Panc1 (cell line): ENCODE measurements at regions not wholly inside any gene's neighbourhood (a gene's known extent, or its start where the extent isn't known, plus 50 kb on each side); places are given as distances from the start of the nearest gene placed in this dataset.
"Not testable (repeated sequence)": the region's sequence is repeated elsewhere in the genome, so short reads cannot be mapped to it uniquely, and the experiment has no call there.

Source experiments
- ATAC-seq: fragments of 200-7000 bp; cut with Tn5 transposase; 2 replicates; pipeline ENCODE4 v1.9.1; 2020; ENCODE audit warnings: mild to moderate bottlenecking, moderate library complexity
- BruUV-seq: library from RNA; stranded (reverse); fragments of 400-500 nt; replicated peaks from 2 replicates; lab custom pipeline; 2021; lab: Mats Ljungman, UMichigan
- CTCF ChIA-PET: fragments of 300-600 bp; sonication (Branson Sonifier 250); formaldehyde crosslinking; loops from one replicate; lab custom pipeline; 2022; ENCODE audit warnings: antibody characterized with exemption; lab: Charles Lee
- POLR2A ChIA-PET: fragments of 300-600 bp; sonication (Branson Sonifier 250); formaldehyde crosslinking; loops from one replicate; lab custom pipeline; 2022; ENCODE audit warnings: antibody characterized with exemption; lab: Charles Lee
- DNase-seq: peaks from one replicate; pipeline ENCODE4 v3.0.0-alpha.2; 2010; ENCODE audit warnings: low read depth, low spot score
- H3K27ac ChIP-seq: 2 replicates; pipeline ENCODE4 v1.5.1; 2011; ENCODE audit warnings: mild to moderate bottlenecking, low read length, inconsistent platforms
- H3K27me3 ChIP-seq: fragments of 200-500 bp; sonication (Bioruptor generic); 2 replicates; pipeline ENCODE4 v1.6.0; 2014; ENCODE audit warnings: low read length, inconsistent platforms; ENCODE audit not compliant: control insufficient read depth, insufficient read depth
- H3K36me3 ChIP-seq: fragments of 200-500 bp; sonication (Bioruptor generic); 2 replicates; pipeline ENCODE4 v1.5.1; 2014; ENCODE audit warnings: inconsistent platforms, mild to moderate bottlenecking, low read length, moderate library complexity; ENCODE audit not compliant: control insufficient read depth, insufficient read depth
- H3K4me1 ChIP-seq: 2 replicates; pipeline ENCODE4 v1.5.1; 2011; ENCODE audit warnings: inconsistent platforms, mild to moderate bottlenecking, low read length, moderate library complexity; ENCODE audit not compliant: control insufficient read depth, insufficient read depth
- H3K4me3 ChIP-seq, 2 experiments: 2 replicates each; pipeline ENCODE4 v1.5.1; 2011 to 2012; ENCODE audit warnings: low read depth in 2 of 2, low read length in 2 of 2, mild to moderate bottlenecking in 2 of 2, inconsistent platforms in 1 of 2, moderate library complexity in 1 of 2
- H3K9me3 ChIP-seq: fragments of 200-500 bp; sonication (Bioruptor generic); 2 replicates; pipeline ENCODE4 v1.5.1; 2014; ENCODE audit warnings: low read depth, mild to moderate bottlenecking, inconsistent platforms, low read length, moderate library complexity; ENCODE audit not compliant: control insufficient read depth, insufficient read depth
- CTCF ChIP-seq: fragments of 450-650 bp; IDR thresholded peaks from 2 replicates; pipeline ENCODE4 v1.5.1; 2017; ENCODE audit warnings: mild to moderate bottlenecking
- POLR2AphosphoS5 ChIP-seq: IDR thresholded peaks from 2 replicates; pipeline ENCODE4 v1.6.1; 2012; ENCODE audit warnings: mild to moderate bottlenecking, low read depth, low read length, moderate library complexity
- REST ChIP-seq, 2 experiments: IDR thresholded peaks; 2 replicates each; pipeline ENCODE4 v1.6.1; 2011 to 2012; ENCODE audit warnings: low read depth in 2 of 2, control low read depth in 1 of 2, low read length in 1 of 2, mild to moderate bottlenecking in 1 of 2, moderate library complexity in 1 of 2; ENCODE audit not compliant: insufficient read depth in 1 of 2
- SIN3A ChIP-seq: IDR thresholded peaks from 2 replicates; pipeline ENCODE4 v1.6.1; 2012; ENCODE audit warnings: low read depth, mild to moderate bottlenecking, low read length, moderate library complexity, borderline replicate concordance; ENCODE audit not compliant: insufficient read depth
- TCF7L2 ChIP-seq: IDR thresholded peaks from 2 replicates; pipeline ENCODE4 v1.6.1; 2011; ENCODE audit warnings: mild to moderate bottlenecking, low read depth, low read length, inconsistent platforms
- in situ Hi-C: cut with HindIII; loops from 2 replicates; pipeline ENCODE4 v1.10.0; 2016; ENCODE audit warnings: low sequenced_read_pairs, low pct_unique_long_range_greater_than_20kb
- intact Hi-C: fragments of 100-400 bp; cut with micrococcal nuclease; formaldehyde crosslinking; loops from one replicate; pipeline ENCODE4 v1.10.0; 2022; ENCODE audit not compliant: unreplicated experiment

- DNase-seq = no peak
- intact Hi-C loops (no loop called here), in situ Hi-C loops (no loop called here)
- H3K36me3 ChIP-seq = no peaks in the 10 kb centered on the region
- no peaks in the 10 kb centered on the region for H3K27me3 ChIP-seq
- no peak overlapping the region for H3K4me3 ChIP-seq
- BruUV-seq = no TSS peak
- ATAC-seq = no peak
- ChIA-PET CTCF (no interaction called here), POLR2A (no interaction called here)
- H3K27ac ChIP-seq = no peak overlapping the region
- no peaks in the 10 kb centered on the region for H3K9me3 ChIP-seq
- no peak for TF ChIP-seq POLR2AphosphoS5
- TF ChIP-seq REST (IDR thresholded peaks at IDR 0.05; ENCODE audit: insufficient read depth in 1 of 2, low read depth in 2 of 2, low read length in 1 of 2) = no peak
- TF ChIP-seq SIN3A = no peak
- no peak for TF ChIP-seq CTCF
- no peak for TF ChIP-seq TCF7L2
- H3K4me1 ChIP-seq = no peaks in the 10 kb centered on the region
Measured at GRCh38 chr21:25467896-25468295, 139.4 kb downstream of the MRPL39 start.

GRCh38 chr21:25467071-25467470 lies 140.2 kb downstream of the MRPL39 start:
- H3K27ac ChIP-seq, H3K4me3 ChIP-seq, BruUV-seq, intact Hi-C loops, in situ Hi-C loops, CTCF ChIA-PET, H3K27me3 ChIP-seq, H3K36me3 ChIP-seq, DNase-seq, ATAC-seq, H3K4me1 ChIP-seq, H3K9me3 ChIP-seq: not testable (repeated sequence)
- POLR2A ChIA-PET = interaction anchor here (0.6 kb wide), 1 partner anchor 20 kb away, joined by 4 read pairs; no protein-coding TSS in a partner anchor

GRCh38 chr21:25466470-25466869 lies 140.8 kb downstream of the MRPL39 start:
- H3K36me3 ChIP-seq = no peaks in the 10 kb centered on the region
- no peak overlapping the region for H3K27ac ChIP-seq
- in situ Hi-C loops = no loop called here
- intact Hi-C loops = no loop called here
- H3K4me1 ChIP-seq = no peaks in the 10 kb centered on the region
- no peaks in the 10 kb centered on the region for H3K27me3 ChIP-seq
- no peak for TF ChIP-seq TCF7L2
- TF ChIP-seq REST (IDR thresholded peaks at IDR 0.05; ENCODE audit: insufficient read depth in 1 of 2, low read depth in 2 of 2, low read length in 1 of 2) = no peak
- no peak for TF ChIP-seq CTCF
- no peak for TF ChIP-seq POLR2AphosphoS5
- no peak for TF ChIP-seq SIN3A
- DNase-seq (no peak), ATAC-seq (no peak)
- BruUV-seq = no TSS peak
- ChIA-PET CTCF (no interaction called here), POLR2A (no interaction called here)
- no peak overlapping the region for H3K4me3 ChIP-seq
- H3K9me3 ChIP-seq = no peaks in the 10 kb centered on the region
